Large intestine (tissue), 3 donors: ENCODE measurements at regions not wholly inside any gene's neighbourhood (a gene's known extent, or its start where the extent isn't known, plus 50 kb on each side); places are given as distances from the start of the nearest gene placed in this dataset.
"Not testable (repeated sequence)": the region's sequence is repeated elsewhere in the genome, so short reads cannot be mapped to it uniquely, and the experiment has no call there.

Source experiments
- DNase-seq, 2 donors: peaks; one replicate each; pipeline versions ENCODE4 v3.0.0 to v3.0.0-alpha.2; 2013
- H3K27ac ChIP-seq: one replicate; pipeline ENCODE4 v1.5.1; 2013; ENCODE audit warnings: low read length
- H3K27me3 ChIP-seq: 2 replicates; pipeline ENCODE4 v1.6.1; 2013; ENCODE audit warnings: low read length; ENCODE audit not compliant: control insufficient read depth, insufficient read depth
- H3K36me3 ChIP-seq: 2 replicates; pipeline ENCODE4 v1.6.1; 2013; ENCODE audit warnings: low read length; ENCODE audit not compliant: control insufficient read depth, insufficient read depth
- H3K4me1 ChIP-seq: one replicate; pipeline ENCODE4 v1.6.1; 2013; ENCODE audit warnings: low read length; ENCODE audit not compliant: control insufficient read depth, insufficient read depth
- H3K4me3 ChIP-seq: one replicate; pipeline ENCODE4 v1.5.1; 2013; ENCODE audit warnings: low read length
- H3K9me3 ChIP-seq: one replicate; pipeline ENCODE4 v1.6.1; 2013; ENCODE audit warnings: mild to moderate bottlenecking, low read depth, low read length, moderate library complexity; ENCODE audit not compliant: control insufficient read depth
- WGBS: methylation state at CpG from one replicate; pipeline ENCODE4 v1.1.5; 2013; ENCODE audit warnings: low lambda C conversion rate; ENCODE audit not compliant: insufficient coverage; 5-methylcytosine and 5-hydroxymethylcytosine counted together

DNA sequence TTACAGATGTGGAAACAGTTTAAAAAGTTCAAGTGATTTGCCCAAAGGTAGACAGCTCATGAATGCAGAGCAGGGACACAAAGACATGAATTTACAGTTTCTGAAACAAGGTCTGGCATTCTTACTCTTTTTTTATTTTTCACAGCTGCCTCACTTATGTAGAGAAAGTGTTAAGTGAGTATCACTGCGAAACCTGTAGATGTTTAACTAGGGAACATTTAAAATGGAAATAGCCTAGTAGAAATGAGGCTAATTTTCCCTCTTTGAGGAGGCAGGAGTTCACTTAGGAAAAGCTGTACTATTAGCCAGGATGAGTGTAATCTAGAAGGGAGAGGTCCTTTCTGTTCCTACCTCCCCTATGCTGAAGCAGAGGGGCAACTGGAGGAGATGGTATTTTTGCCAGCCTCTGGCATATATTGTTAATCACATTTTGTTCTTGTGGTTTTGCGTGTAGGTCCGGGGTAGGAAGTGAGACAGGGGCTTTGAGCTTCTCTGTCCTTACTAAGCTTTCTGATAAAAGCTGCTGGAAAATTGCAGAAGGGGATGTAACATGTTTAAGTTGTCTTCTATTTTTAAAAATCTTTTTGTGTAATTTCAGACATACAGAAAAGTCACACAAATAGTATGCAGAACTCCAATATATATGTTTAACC, 492.8 kb upstream of the NR3C2 start:
- Histone ChIP-seq H3K27me3 (no peaks in the 10 kb centered on the region), H3K4me1 (no peaks in the 10 kb centered on the region), H3K4me3 (no peak overlapping the region), H3K9me3 (no peaks in the 10 kb centered on the region), H3K27ac (no peak overlapping the region), H3K36me3 (no peaks in the 10 kb centered on the region)
- no CpG with 5 or more reads among the region's 3 CpGs for WGBS
- DNase-seq = no peak

GRCh38 chr4:148926276-148927260, 484.4 kb upstream of the NR3C2 start:
- no peaks in the 10 kb centered on the region for H3K4me1 ChIP-seq
- no peak overlapping the region for H3K27ac ChIP-seq
- DNase-seq = no peak
- H3K36me3 ChIP-seq = no peaks in the 10 kb centered on the region
- no peaks in the 10 kb centered on the region for H3K27me3 ChIP-seq
- H3K4me3 ChIP-seq = no peak overlapping the region
- WGBS = no CpG with 5 or more reads among the region's 3 CpGs
- no peaks in the 10 kb centered on the region for H3K9me3 ChIP-seq

DNA sequence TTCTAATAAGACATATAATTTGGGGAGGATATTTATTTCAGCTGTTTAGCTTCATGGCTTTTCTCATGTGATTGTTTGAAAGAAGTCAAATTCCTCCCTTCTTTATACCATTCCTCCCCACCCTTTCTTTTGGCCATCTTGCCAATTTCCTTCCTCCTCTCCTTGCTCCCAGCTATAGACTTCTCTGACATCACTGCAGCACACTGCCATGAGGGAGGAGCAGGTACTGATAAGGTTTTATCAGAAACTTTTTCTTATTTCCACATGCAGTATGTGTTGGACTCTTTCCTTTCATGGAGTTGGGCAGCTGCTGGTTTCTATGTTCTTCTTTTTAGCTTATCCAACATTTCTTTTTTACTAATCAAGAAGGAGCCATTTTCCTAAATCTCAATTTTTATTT, 481.7 kb upstream of the NR3C2 start:
- Histone ChIP-seq H3K36me3 (no peaks in the 10 kb centered on the region), H3K27me3 (no peaks in the 10 kb centered on the region), H3K27ac (no peak overlapping the region), H3K4me1 (no peaks in the 10 kb centered on the region), H3K9me3 (no peaks in the 10 kb centered on the region), H3K4me3 (no peak overlapping the region)
- no peak for DNase-seq

DNA sequence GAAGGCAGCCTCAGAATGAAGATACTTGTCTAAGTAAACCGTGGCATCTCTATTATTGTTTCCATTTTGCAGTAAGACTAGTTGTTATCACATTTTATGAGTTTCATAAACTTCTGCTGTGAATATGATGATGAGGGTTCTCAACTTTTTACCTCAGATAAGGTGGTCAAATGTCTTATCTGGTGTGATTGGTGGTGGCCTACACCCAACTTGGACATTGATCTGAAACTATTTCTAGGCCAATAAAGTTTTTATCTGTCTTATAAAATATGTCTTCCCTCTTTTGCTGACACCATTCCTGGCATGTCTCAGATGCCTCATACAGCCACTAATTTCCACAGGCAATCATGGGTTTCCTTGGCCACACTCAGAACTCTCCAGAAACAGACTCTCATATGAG, 480.3 kb upstream of the NR3C2 start:
- Histone ChIP-seq H3K27ac (no peak overlapping the region), H3K9me3 (no peaks in the 10 kb centered on the region), H3K4me3 (no peak overlapping the region), H3K4me1 (no peaks in the 10 kb centered on the region), H3K36me3 (no peaks in the 10 kb centered on the region), H3K27me3 (no peaks in the 10 kb centered on the region)
- whole genome bisulfite sequencing = 57% methylated on average over 1 of the region's 1 CpG
- DNase-seq = no peak

DNA sequence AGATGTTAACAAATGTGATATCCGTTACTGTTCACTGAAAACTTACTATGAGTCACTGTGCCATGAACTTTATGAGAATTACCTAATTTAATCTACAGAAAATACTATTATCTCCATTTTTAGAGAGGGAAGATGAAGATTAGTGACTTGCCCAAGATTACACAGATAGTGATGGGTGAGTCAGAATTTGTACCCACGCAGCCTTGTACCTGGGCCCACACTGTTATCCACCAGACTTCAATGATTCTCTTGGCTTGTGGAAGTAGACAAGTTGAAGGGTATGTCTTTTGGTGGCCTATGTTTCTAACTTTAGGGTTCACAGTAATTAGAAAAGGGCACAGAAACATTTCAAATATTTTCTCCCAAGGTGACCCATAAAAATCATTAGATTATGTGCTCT, 472.5 kb upstream of the NR3C2 start:
- no peaks in the 10 kb centered on the region for H3K4me1 ChIP-seq
- H3K9me3 ChIP-seq = no peaks in the 10 kb centered on the region
- no peak overlapping the region for H3K27ac ChIP-seq
- H3K4me3 ChIP-seq = no peak overlapping the region
- H3K27me3 ChIP-seq = no peaks in the 10 kb centered on the region
- no CpG with 5 or more reads among the region's 2 CpGs for WGBS
- DNase-seq = no peak
- no peaks in the 10 kb centered on the region for H3K36me3 ChIP-seq

- Histone ChIP-seq H3K27ac (no peak overlapping the region), H3K4me3 (no peak overlapping the region), H3K36me3 (no peaks in the 10 kb centered on the region), H3K9me3 (no peaks in the 10 kb centered on the region), H3K27me3 (no peaks in the 10 kb centered on the region), H3K4me1 (no peaks in the 10 kb centered on the region)
- WGBS = 80% methylated on average over 1 of the region's 10 CpGs
- no peak for DNase-seq
Measured at GRCh38 chr4:148914301-148914700, 472.1 kb upstream of the NR3C2 start.

GRCh38 chr4:148903388-148903787, 461.2 kb upstream of the NR3C2 start:
- Histone ChIP-seq H3K36me3 (no peaks in the 10 kb centered on the region), H3K4me3 (no peak overlapping the region), H3K4me1 (no peaks in the 10 kb centered on the region), H3K27me3 (no peaks in the 10 kb centered on the region), H3K9me3 (no peaks in the 10 kb centered on the region), H3K27ac (no peak overlapping the region)
- no peak for DNase-seq

GRCh38 chr4:148901075-148901705, 459.0 kb upstream of the NR3C2 start:
- Histone ChIP-seq H3K4me1 (no peaks in the 10 kb centered on the region), H3K9me3 (no peaks in the 10 kb centered on the region), H3K27me3 (no peaks in the 10 kb centered on the region), H3K36me3 (no peaks in the 10 kb centered on the region), H3K4me3 (no peak overlapping the region), H3K27ac (no peak overlapping the region)
- no CpG with 5 or more reads among the region's 3 CpGs for WGBS
- DNase-seq = no peak

- not testable (repeated sequence) for H3K36me3 ChIP-seq, H3K27ac ChIP-seq, H3K4me1 ChIP-seq, DNase-seq, H3K9me3 ChIP-seq, H3K4me3 ChIP-seq, H3K27me3 ChIP-seq
Measured at GRCh38 chr4:148898139-148898538, 455.9 kb upstream of the NR3C2 start.

- Histone ChIP-seq H3K36me3 (no peaks in the 10 kb centered on the region), H3K9me3 (no peaks in the 10 kb centered on the region), H3K27ac (no peak overlapping the region), H3K4me3 (no peak overlapping the region), H3K27me3 (no peaks in the 10 kb centered on the region), H3K4me1 (no peaks in the 10 kb centered on the region)
- no peak for DNase-seq
- WGBS = no CpG with 5 or more reads among the region's 3 CpGs
Measured at GRCh38 chr4:148893095-148893494, 450.9 kb upstream of the NR3C2 start.
